Suppressor macrophage (primary cell): ENCODE measurements at regions not wholly inside any gene's neighbourhood (a gene's known extent, or its start where the extent isn't known, plus 50 kb on each side); places are given as distances from the start of the nearest gene placed in this dataset.

Source experiments
- DNase-seq, 4 experiments: peaks; one replicate each; pipeline ENCODE4 v3.0.0-alpha.2; 2020 to 2022

- no peak for DNase-seq
Measured at GRCh38 chr16:9380221-9380620, 288.8 kb downstream of the HAPSTR1 start.

GRCh38 chr16:9381399-9381798, 290.0 kb downstream of the HAPSTR1 start:
- no peak for DNase-seq

DNA sequence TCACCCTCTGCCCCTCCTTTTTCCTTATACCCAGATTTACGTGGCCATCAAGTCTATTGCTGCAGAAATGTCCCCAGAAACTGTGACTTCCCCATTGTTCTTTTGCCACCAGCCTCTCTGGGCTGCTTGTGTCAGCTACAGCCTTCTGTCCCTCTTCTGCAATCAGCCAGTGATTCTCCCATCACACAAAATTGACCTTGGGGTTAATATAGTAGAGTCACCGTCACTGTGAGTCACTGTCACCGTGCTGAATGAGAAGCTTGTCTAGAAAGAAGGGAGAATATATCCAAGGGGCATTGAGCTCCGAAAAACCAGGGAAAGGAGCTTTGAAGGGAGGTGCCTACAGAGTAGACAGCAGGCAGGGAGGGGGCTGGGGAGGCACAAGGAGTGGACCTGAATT, 290.5 kb downstream of the HAPSTR1 start:
- no peak for DNase-seq

DNA sequence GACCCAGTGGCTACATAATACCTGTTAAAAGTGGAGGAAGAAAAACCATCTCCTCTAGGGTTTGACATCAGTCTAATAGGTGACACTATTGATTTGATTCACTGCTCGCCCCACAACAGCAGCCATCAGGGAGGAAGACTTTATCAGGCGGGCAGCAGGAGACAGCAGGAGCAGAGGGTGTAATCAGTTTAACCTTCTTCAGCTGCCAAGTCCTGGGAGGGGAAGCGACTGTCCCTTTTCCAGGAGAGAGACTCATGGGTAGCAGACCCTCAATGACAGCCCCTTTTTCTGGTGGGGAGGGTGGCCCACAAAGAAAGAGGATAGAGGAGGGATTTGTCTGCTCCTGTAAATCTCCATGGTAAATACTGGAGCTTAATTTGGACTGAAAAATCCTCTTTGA, 291.8 kb downstream of the HAPSTR1 start:
- DNase-seq, result no peak

- no peak for DNase-seq
Measured at GRCh38 chr16:9384141-9384540, 292.7 kb downstream of the HAPSTR1 start.

GRCh38 chr16:9389543-9390207, 298.2 kb downstream of the HAPSTR1 start:
- no peak for DNase-seq

- DNase-seq, result no peak
Measured at GRCh38 chr16:9392956-9393355, 301.5 kb downstream of the HAPSTR1 start.

DNA sequence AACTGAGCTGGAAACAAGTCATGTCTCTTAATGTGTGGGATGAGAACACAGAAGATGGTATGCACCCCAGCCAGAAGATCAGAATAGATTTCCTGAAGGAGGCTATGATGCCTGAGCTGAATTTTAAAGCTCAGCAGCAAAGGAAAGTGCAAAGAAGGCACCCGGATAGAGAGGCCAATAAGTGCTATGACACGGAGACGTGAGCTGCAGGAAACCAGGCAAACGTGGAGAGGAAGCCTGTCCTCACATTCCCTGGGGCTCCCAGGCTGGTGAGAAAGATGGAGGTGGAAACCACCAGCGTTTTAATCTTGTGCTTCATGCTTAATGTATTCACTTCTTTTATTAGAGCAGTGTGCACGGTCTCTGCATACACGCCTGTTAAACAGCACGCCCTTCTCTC, 302.1 kb downstream of the HAPSTR1 start:
- DNase-seq, result no peak

DNA sequence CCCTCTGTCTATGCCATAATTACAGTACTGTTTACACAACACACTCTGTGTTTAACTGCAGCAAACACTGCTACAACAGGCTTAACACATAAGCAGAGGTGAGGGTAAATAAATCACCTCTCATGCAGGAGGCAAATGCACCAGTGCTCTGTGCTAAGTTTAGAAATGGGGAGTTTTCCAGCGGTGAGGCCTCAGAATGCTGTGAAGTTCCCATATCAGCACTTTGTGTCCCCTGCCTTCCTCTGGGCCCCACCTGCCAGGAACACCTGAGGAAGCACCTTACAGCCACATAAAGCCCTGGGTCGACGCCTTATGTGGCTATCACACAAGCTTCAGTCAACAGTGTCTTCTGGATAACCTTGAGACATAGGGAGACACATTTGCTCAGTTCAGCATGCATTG, 304.5 kb downstream of the HAPSTR1 start:
- DNase-seq, result no peak

DNA sequence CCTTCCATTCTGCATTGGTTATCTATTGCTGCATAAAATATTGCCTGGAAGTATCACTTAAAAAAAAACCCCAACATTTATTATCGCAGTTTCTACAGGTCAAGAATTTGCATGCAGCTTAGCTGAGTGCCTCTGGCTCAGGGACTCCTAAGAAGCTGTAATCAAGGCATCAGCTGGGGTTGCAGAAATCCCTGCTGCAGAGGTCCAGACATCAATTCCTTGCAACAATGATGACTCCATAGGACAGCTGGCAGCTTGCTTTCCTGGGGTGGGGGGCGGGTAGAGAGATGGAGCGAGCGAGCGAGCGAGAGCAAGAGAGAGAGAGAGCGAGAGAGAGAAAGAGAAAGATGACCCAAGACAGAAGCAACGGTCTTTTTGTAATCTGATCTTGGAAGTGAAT, 308.1 kb downstream of the HAPSTR1 start:
- DNase-seq, result no peak

DNA sequence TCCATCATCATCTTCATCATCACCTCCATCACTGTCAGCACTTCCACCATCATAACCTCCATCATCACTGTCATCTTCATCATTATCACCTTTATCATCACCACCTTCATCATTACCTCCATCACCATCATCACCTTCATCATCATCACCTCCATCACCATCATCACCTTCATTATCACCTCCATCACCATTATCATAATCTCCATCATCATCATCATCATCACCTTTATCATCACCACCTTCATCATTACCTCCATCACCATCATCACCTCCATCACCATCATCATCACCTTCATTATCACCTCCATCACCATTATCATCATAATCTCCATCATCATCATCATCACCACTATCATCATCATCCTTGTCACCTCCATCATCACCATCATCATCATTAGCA, 309.7 kb downstream of the HAPSTR1 start:
- DNase-seq, result no peak

GRCh38 chr16:9402293-9402860, 310.9 kb downstream of the HAPSTR1 start:
- DNase-seq, result no peak

GRCh38 chr16:9404811-9405210, 313.4 kb downstream of the HAPSTR1 start:
- DNase-seq, result no peak

DNA sequence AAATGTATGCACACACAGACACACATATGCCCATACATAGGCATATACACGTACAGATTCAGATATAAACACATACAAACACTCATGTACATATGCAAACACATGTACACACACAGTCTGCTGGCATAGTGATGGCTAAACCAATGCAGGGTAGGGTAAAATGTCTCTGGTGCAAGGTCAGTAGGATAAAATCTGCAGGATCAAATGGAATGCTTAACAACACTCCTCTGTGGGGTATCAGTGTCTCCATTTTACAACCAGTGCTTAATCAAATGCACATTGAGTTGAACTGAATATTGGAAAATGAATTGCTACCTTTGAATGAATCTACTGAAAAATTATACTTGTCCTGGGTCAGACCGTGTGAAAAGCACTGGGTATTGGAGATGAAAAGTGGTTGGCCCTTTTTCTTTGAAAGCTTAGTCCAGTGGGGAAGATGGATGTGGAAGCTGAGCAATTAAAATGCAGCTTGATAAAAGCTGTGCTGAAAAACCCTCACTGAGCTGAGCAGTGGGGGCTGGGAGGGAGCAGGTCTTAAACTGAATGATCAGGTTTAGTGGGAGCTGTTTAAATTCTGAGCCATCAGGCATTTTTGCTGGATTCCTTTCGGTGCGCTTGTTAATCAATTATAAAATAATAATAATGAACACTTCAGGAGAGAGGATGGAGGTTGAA, 314.7 kb downstream of the HAPSTR1 start:
- no peak for DNase-seq

DNA sequence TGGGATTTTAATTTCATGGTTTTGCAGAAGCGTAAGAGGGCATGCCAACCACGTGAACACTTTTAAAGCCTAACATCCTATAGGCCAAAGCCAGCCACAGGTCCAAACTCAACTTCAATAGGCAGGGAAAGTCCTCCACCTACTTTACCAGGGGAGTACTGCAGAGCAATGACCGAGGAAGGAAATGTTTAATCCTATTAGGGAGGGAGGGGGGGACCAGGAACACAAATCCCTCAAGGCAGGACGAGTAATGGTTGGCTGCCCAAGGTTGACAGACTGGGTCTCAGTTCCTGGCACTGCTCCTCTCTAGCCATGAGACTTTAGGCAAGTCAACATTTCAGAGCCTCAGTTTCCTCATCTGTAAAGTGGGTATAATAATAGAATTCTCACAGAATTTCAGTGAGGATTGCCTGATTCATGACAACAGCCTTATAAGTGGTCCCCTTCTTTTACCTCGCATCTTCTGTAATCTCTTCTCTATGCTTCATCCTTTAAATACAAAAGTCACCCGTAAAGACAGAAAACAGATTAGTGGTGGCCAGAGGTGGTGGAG, 315.8 kb downstream of the HAPSTR1 start:
- no peak for DNase-seq

- DNase-seq, result no peak
Measured at GRCh38 chr16:9408297-9408878, 316.9 kb downstream of the HAPSTR1 start.

DNA sequence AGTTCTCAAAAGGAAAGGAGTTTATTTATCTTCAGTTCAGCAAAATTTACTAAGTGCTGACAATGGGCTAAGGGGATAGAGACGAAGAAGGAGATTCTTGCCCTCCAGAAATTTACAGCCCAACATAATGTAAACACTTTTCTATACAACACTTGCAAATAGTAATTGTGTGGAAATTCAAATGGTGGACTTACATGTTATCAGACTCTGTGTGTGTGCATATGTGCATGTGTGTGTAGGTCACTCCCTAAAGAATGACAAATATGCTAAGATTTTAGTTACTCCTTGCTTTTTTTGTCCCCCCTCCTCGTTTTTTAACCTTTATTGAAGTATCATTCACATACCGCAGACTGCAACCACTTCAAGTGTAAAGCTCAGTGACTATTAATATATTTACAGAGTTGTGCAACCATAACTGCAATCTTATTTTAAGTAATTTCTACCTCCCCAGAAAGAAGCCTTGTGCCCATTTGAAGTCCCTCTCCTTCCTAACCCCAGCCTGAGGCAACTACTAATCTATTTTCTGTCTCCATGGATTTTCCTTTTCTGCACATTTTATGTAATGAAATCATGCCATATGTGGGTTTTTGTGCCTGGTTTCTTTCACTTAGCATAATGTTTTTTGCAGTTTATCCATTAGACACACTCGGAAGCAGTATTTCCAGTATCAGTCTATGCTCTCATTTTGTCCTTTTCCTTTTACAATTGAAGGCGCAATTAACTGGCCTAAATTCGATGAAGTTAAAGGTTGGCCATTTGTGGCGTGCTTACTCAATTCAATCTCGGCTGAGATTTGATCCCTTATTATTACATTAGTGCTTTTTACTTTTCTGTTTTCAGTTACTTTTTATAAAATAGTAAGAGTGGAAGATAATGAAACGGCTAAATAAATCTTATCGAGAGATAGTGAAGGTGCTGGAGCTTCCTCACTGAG, 318.4 kb downstream of the HAPSTR1 start:
- DNase-seq, result no peak

DNA sequence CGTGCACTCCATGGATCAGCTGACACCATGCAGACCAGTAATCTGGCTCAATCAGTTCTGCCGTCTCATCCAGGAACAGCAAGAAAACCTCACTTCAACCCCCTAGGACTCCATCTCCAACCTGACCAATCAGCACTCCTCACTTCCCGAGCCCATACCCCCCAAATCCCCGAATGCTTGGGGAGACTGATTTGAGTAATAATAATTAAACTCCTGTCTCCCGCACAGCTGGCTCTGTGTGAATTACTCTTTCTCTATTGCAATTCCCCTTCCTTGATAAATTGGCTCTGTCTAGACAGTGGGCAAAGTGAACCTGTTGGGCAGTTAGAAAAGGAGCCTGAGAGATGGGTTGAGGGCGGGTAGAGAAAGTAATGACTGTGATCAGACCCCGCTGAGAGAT, 320.0 kb downstream of the HAPSTR1 start:
- no peak for DNase-seq

DNA sequence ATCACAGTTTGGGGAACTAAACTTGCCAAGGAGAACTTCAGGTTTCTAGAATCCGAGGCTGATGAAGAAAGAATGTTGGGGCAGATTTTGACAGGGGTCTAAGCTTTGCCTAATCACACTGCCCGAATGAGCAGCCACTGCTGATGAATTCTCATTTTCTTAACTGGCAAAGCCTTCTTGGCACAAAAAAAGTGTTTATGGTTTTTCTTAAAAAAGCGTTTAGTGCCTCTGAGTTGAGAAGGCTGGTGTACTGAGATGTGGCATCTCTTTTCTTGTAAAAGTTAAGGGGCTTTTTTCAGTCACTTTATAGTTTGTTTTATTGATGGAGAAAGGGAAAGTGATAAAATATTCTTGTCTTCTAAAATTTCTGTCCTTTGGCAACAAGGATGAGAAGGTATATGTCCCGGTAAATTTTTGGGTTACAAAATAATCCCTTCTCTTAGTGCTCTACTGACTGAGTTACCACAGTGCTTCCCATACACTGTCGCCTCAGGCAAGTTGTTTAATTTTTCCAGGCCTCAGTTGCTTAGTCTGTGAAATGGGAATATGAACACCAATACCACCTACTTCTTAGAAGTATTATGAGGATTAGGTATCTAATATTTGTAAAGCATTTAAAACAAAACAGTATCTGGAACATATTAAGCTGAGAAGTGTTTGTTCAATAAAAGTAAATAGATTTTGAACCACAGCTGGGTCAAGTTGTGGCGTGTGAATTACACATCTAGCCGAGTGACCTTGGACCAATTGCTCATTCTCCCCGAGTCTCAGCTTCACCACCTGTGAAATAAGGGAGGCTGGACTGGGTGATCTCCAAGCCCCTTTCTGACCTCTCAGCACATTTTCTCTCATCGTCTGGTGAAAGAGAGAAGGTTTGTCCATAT, 320.8 kb downstream of the HAPSTR1 start:
- DNase-seq, result no peak

GRCh38 chr16:9412915-9413264, 321.4 kb downstream of the HAPSTR1 start:
- DNase-seq, result no peak

GRCh38 chr16:9415545-9415944, 324.1 kb downstream of the HAPSTR1 start:
- DNase-seq, result no peak

DNA sequence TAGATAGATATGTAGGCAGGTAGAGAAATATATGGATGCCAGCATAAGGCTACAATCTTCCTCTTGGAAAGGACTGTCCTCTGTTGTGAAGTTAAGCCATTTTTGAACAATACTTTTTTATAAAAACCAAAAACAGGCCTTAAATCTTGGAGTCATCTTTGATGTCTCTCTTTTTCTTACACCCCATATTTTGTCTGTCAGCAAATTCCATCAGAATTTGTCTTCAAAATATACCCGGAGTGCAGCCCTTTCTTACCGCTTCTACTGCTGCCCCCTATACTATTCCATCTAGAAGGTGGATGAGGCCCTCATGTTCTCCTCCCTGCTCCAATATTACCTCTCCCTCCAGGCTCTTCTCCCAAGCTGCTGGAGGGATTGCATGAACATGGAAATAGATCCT, 326.5 kb downstream of the HAPSTR1 start:
- no peak for DNase-seq
